GM12878 (cell line): ENCODE measurements at regions not wholly inside any gene's neighbourhood (a gene's known extent, or its start where the extent isn't known, plus 50 kb on each side); places are given as distances from the start of the nearest gene placed in this dataset.

Experiments used
- ATAC-seq: fragments of 200-7000 bp; cut with Tn5 transposase; 3 replicates; pipeline ENCODE4 v1.9.1; 2020; ENCODE audit warnings: mild to moderate bottlenecking, moderate library complexity
- BruUV-seq: library from RNA; stranded (reverse); fragments of 400-500 nt; replicated peaks from 2 replicates; lab custom pipeline; 2021; lab: Mats Ljungman, UMichigan
- CTCF ChIA-PET: fragments of 300-600 bp; sonication (Branson Sonifier 250); formaldehyde crosslinking; extraction: SDS; loops from one replicate; lab custom pipeline; 2021; ENCODE audit warnings: inconsistent platforms; lab: Yijun Ruan, JAX
- POLR2A ChIA-PET: fragments of 350-600 bp; formaldehyde crosslinking; extraction: SDS; loops from one replicate; lab custom pipeline; 2021; ENCODE audit warnings: inconsistent platforms; lab: Charles Lee
- RAD21 ChIA-PET: fragments of 300-600 bp; sonication (Branson Sonifier 250); formaldehyde crosslinking; loops from one replicate; lab custom pipeline; 2023; ENCODE audit warnings: antibody characterized with exemption; ENCODE audit not compliant: unreplicated experiment; lab: Charles Lee
- SMC1A ChIA-PET: fragments of 300-600 bp; sonication (Branson Sonifier 250); formaldehyde crosslinking; loops from one replicate; lab custom pipeline; 2023; ENCODE audit not compliant: unreplicated experiment, uncharacterized antibody; lab: Charles Lee
- DNase-seq: peaks from one replicate; pipeline ENCODE4 v3.0.0-alpha.2; 2011; ENCODE audit warnings: low read depth, low spot score
- FAIRE-seq: peaks from 3 replicates; lab custom pipeline; 2011; peaks lifted over from hg19 to GRCh38; lab: Jason Lieb, UNC
- H2AFZ ChIP-seq: 2 replicates; pipeline ENCODE4 v1.6.0; 2011; ENCODE audit warnings: low read depth, low read length, control low read depth; ENCODE audit not compliant: control insufficient read depth
- H3K27ac ChIP-seq: 2 replicates; pipeline ENCODE4 v1.5.1; 2011; ENCODE audit warnings: control low read depth; ENCODE audit not compliant: control insufficient read depth, insufficient read depth
- H3K27me3 ChIP-seq, 2 experiments: replicated peaks in 1 of 2; 2 replicates each; pipeline versions ENCODE4 v1.6.0 to v1.6.1; 2011; ENCODE audit warnings: low read length in 1 of 2; ENCODE audit not compliant: control insufficient read depth in 2 of 2, insufficient read depth in 2 of 2
- H3K36me3 ChIP-seq, 2 experiments: 2 replicates each; pipeline ENCODE4 v1.5.1; 2011; ENCODE audit warnings: low read length in 1 of 2; ENCODE audit not compliant: control insufficient read depth in 2 of 2, insufficient read depth in 2 of 2
- H3K4me1 ChIP-seq: 2 replicates; pipeline ENCODE4 v1.6.1; 2011; ENCODE audit warnings: mild to moderate bottlenecking, low read length, moderate library complexity, mixed read lengths; ENCODE audit not compliant: control insufficient read depth, insufficient read depth
- H3K4me2 ChIP-seq: 2 replicates; pipeline ENCODE4 v1.6.0; 2011; ENCODE audit warnings: control low read depth; ENCODE audit not compliant: control insufficient read depth, insufficient read depth
- H3K4me3 ChIP-seq: fragments of 200-600 bp; sonication (generic); 2 replicates; pipeline ENCODE4 v1.5.1; 2016
- H3K79me2 ChIP-seq: 2 replicates; pipeline ENCODE4 v1.6.0; 2011; ENCODE audit warnings: low read length; ENCODE audit not compliant: control insufficient read depth, insufficient read depth
- H3K9ac ChIP-seq: 2 replicates; pipeline ENCODE4 v1.8.0; 2011; ENCODE audit warnings: low read length, control low read depth, mixed read lengths; ENCODE audit not compliant: control insufficient read depth, insufficient read depth
- H3K9me3 ChIP-seq: replicated peaks from 3 replicates; pipeline ENCODE4 v1.5.1; 2011; ENCODE audit warnings: mild to moderate bottlenecking, low read length; ENCODE audit not compliant: control insufficient read depth, insufficient read depth
- H4K20me1 ChIP-seq: 2 replicates; pipeline ENCODE4 v1.6.0; 2011; ENCODE audit not compliant: control insufficient read depth, insufficient read depth
- BMI1 ChIP-seq: fragments of 450-650 bp; IDR thresholded peaks from 2 replicates; pipeline ENCODE4 v1.6.1; 2016; ENCODE audit warnings: mild to moderate bottlenecking, moderate library complexity, borderline replicate concordance
- CHD2 ChIP-seq: IDR thresholded peaks from 2 replicates; pipeline ENCODE4 v1.6.1; 2011; ENCODE audit warnings: low read depth, low read length, improper control_type of control experiment, borderline replicate concordance
- MYB ChIP-seq: fragments of 150-350 bp; IDR thresholded peaks from 2 replicates; pipeline ENCODE4 v1.6.1; 2014; ENCODE audit warnings: mild to moderate bottlenecking, low read depth, low read length, borderline replicate concordance
- REST ChIP-seq: IDR thresholded peaks from 2 replicates; pipeline ENCODE4 v1.6.1; 2012; ENCODE audit warnings: mild to moderate bottlenecking, low read depth, low read length
- SUPT20H ChIP-seq: IDR thresholded peaks from 2 replicates; pipeline ENCODE4 v1.6.1; 2011; ENCODE audit warnings: low read depth, mild to moderate bottlenecking, low read length, moderate library complexity, borderline replicate concordance; ENCODE audit not compliant: control insufficient read depth
- TCF12 ChIP-seq: IDR thresholded peaks from 2 replicates; pipeline ENCODE4 v1.6.1; 2011; ENCODE audit warnings: low read depth, mild to moderate bottlenecking, low read length
- ZNF687 ChIP-seq: fragments of 450-650 bp; IDR thresholded peaks from 2 replicates; pipeline ENCODE4 v1.6.1; 2017; ENCODE audit warnings: mild to moderate bottlenecking, moderate library complexity
- WGBS: methylation state at CpG from one replicate; pipeline ENCODE4 v1.1.6; 2016; ENCODE audit warnings: low lambda C conversion rate; ENCODE audit not compliant: insufficient replicate concordance, insufficient coverage; ENCODE audit errors: missing lambda C conversion rate; 5-methylcytosine and 5-hydroxymethylcytosine counted together
- in situ Hi-C: fragments of 300-500 bp; cut with MboI; formaldehyde crosslinking; loops from 9 replicates; pipeline ENCODE4 v1.14.3; 2018; ENCODE audit warnings: mixed read lengths
- intact Hi-C: fragments of 100-400 bp; cut with micrococcal nuclease; formaldehyde crosslinking; loops from one replicate; pipeline ENCODE4 v1.14.2; 2022; ENCODE audit not compliant: unreplicated experiment

- no peak for TF ChIP-seq SUPT20H
Observed at GRCh38 chr5:173801006-173801405, 87.1 kb upstream of the CPEB4 start (continued).

- no peak for TF ChIP-seq TCF12
- no peak for TF ChIP-seq REST
- TF ChIP-seq CHD2: no peak
- TF ChIP-seq ZNF687: no peak
- no peak for TF ChIP-seq BMI1
- no peak for TF ChIP-seq MYB
- TF ChIP-seq, all 136 proteins: peak for 0
- Histone ChIP-seq H3K79me2 (no peaks in the 10 kb centered on the region), H3K9me3 (no peaks in the 10 kb centered on the region), H3K4me3 (no peak overlapping the region), H4K20me1 (no peaks in the 10 kb centered on the region), H3K27ac (no peak overlapping the region), H3K4me1 (no peaks in the 10 kb centered on the region), H3K27me3 (no peaks in the 10 kb centered on the region), H3K9ac (no peak overlapping the region), H3K36me3 (no peaks in the 10 kb centered on the region), H2AFZ (no peak overlapping the region), H3K4me2 (no peak overlapping the region)
- SMC1A ChIA-PET: interaction anchor here (1.1 to 1.6 kb wide), 3 partner anchors 12 to 18 kb away, joined by 3 to 7 read pairs (median 5); no protein-coding TSS in a partner anchor
- intact Hi-C loops (no loop called here), in situ Hi-C loops (no loop called here)
- ATAC-seq (no peak), FAIRE-seq (no peak), DNase-seq (no peak)
- RAD21 ChIA-PET: interaction anchor here (1.2 kb wide), 1 partner anchor 16 kb away, joined by 4 read pairs; no protein-coding TSS in a partner anchor
- POLR2A ChIA-PET: interaction anchor here (1.0 kb wide), 1 partner anchor 12 kb away, joined by 3 read pairs; no protein-coding TSS in a partner anchor
- 59% methylated on average over 7 of the region's 7 CpGs for WGBS
- BruUV-seq: no TSS peak
- CTCF ChIA-PET: interaction anchor here (0.8 to 1.2 kb wide), 3 partner anchors 12 to 121 kb away, joined by 3 to 4 read pairs (median 3); no protein-coding TSS in a partner anchor
Observed at GRCh38 chr5:173802670-173803165, 85.4 kb upstream of the CPEB4 start.
